Choroid plexus epithelial cell (primary cell): ENCODE measurements at regions not wholly inside any gene's neighbourhood (a gene's known extent, or its start where the extent isn't known, plus 50 kb on each side); places are given as distances from the start of the nearest gene placed in this dataset.

Experiments used
- DNase-seq: peaks from one replicate; pipeline ENCODE4 v3.0.0-alpha.2; 2010; ENCODE audit warnings: low read depth
- H3K4me3 ChIP-seq: 2 replicates; pipeline ENCODE4 v1.5.1; 2011; ENCODE audit warnings: low read depth, mild to moderate bottlenecking, control low read depth, low read length, moderate library complexity
- TF ChIP-seq, protein P1 (sequence below): conservative IDR thresholded peaks from 2 replicates; pipeline ENCODE4 v1.5.1; 2011; ENCODE audit warnings: low read depth, mild to moderate bottlenecking, control low read depth, inconsistent platforms, low read length, moderate library complexity

DNA sequence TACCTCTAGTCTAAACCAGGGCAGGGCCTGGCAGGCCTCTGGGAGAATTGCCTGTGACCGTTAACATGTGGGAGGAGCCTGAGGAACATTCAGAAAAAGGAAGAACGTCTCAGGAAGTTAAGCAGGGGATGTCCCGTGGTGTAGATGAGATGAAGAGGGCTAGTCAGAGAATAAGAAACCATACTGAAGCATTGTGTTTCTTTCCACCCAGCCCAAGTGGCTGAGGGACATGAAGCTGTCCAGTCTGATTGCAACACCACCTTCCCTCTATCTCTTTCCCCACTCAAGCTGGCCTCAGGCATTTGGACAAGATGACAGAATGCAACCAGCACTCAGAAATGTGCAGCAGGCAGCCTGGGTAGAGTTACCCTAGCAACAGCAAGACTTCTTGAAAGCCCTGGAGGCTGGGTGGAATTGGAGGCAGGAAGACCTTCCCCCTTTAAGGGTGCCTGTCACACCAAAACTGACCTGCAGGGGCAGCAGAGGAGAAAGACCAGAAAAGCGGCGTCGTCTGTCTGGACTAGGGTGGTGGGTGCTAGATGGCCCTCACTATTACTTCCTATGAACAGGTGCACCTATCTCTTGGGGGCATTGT is 186.1 kb downstream of the UNC5CL start:
- TF ChIP-seq, protein P1, sequence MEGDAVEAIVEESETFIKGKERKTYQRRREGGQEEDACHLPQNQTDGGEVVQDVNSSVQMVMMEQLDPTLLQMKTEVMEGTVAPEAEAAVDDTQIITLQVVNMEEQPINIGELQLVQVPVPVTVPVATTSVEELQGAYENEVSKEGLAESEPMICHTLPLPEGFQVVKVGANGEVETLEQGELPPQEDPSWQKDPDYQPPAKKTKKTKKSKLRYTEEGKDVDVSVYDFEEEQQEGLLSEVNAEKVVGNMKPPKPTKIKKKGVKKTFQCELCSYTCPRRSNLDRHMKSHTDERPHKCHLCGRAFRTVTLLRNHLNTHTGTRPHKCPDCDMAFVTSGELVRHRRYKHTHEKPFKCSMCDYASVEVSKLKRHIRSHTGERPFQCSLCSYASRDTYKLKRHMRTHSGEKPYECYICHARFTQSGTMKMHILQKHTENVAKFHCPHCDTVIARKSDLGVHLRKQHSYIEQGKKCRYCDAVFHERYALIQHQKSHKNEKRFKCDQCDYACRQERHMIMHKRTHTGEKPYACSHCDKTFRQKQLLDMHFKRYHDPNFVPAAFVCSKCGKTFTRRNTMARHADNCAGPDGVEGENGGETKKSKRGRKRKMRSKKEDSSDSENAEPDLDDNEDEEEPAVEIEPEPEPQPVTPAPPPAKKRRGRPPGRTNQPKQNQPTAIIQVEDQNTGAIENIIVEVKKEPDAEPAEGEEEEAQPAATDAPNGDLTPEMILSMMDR, result peak; percentile 57
- no peak overlapping the region for H3K4me3 ChIP-seq
- peak; percentile 6 for DNase-seq

DNA sequence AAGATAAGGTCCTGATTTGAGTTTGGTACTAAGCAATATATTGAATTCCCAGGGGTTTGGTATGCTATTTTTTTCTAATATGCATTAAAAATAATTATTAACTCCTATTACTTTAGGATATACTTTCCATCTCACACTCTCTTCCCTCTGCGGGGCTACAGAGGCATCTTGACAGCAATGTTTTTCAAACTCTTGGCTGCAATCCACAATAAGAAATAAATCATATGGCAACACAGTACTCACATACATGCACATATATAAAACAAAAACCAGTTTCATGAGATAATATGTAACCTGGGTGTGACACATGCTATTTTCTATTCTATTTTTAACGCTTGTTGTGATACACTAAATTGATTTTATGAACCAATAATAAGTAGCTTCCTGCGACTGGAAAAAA is 189.5 kb downstream of the UNC5CL start:
- no peak overlapping the region for H3K4me3 ChIP-seq
- no peak for DNase-seq
- TF ChIP-seq, protein P1, result no peak

DNA sequence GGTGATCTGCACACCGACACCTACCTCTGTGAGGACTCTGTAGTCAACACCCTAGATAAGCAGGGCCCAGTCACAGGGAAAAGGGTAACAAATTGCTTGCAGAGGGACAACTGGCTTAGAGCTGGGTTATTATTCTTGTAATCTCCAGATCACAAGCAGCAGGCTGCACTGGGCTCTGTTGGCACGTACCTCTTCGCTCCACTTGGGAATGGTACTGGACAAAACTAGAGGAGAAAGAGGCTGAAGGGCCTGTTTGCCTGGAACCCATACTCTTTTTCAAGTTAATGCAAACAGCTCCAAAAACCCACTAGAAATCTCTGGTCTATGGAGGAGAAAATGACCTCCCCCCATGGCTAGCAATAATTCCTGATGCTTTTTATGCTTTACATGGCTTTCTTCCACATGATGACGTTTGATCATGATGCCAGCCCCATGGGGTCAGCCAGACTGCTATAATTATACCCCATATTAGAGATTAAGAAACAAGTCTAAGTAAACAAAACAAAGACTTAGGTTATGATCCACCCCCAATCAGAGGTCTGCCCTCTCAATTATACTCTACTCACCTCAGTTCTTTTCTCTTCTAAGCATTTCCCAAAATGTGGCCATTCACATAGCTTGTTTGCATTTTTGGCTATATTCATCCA is 190.0 kb downstream of the UNC5CL start:
- TF ChIP-seq, protein P1, result no peak
- no peak for DNase-seq
- H3K4me3 ChIP-seq, result no peak overlapping the region

DNA sequence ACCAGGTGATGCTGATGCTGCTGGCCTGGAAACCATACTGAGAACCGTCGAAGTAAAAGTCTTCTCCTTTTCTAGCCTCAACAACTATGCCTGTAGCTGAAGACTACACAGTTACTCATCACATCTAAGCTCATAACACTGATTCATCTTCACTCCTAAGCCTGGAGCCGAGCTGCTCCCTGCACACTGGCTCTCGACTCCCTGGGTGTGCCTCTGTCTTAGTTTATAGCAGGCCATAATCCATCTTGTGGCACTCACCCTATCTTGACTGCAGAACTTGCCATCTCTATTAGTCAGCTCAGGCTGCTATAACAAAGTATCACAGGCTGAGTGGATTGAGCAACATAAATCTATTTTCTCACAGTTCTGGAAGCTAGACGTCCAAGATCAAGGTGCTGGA is 191.0 kb downstream of the UNC5CL start:
- H3K4me3 ChIP-seq, result no peak overlapping the region
- DNase-seq, result no peak
- TF ChIP-seq, protein P1, result no peak

DNA sequence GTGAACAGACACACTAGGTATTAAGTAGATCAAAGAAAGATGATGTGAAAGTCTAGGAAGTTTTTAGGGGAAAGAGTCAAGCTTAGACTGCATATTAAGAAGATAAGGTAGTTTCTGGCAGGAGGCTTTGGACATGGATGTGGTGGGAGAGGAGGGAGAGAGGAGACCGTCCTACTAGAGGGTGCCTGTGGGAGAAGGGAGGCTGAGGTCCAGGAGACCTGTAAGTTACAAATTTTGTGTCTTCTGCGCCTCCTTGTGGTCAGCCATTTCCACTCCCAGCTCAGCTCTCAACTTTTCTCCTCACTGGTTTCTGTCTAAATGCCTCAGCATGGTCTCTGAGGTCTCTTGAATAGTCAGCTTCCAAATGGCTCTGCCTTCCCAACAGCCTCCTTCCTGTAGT is 193.5 kb downstream of the UNC5CL start:
- no peak overlapping the region for H3K4me3 ChIP-seq
- TF ChIP-seq, protein P1, result peak; percentile 85
- peak; percentile 74 for DNase-seq

DNA sequence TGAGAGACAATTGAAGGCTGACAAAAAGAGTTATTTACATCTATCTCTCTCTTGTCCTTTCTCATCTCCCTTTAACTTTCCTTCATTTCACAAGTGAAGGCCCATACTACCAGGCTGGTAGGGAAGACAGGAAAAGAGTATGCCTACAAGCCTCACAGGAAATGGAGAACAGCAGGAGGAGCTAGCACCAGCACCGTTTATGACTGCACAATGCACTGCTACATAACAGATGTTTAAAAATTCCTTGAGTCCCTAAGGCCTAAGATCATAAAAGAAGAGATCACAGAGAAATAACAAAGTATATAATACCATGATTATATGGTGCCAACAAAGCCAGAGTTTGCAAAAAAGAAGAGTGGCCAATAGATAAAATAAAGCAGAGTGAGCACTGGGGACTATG is 194.8 kb downstream of the UNC5CL start:
- DNase-seq, result no peak
- TF ChIP-seq, protein P1, result no peak
- no peak overlapping the region for H3K4me3 ChIP-seq

DNA sequence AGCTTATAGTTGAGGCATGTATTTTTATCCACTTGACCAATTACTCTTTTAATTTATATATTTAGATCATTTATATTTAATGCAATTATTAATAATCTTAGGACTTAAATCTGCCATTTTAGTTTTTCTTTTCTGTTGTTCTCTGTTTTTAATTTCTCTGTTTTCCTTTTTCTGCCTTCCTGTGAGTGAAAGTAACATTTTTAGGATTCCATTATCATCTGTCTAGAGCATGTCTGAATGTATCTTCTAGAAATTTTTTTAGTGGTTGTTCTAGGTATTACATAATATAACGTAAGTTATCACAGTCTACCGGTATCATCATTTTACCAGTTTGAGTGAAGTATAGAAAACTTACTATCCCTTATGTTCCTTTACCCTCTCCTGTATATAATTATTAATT is 197.3 kb downstream of the UNC5CL start:
- TF ChIP-seq, protein P1, result no peak
- no peak for DNase-seq
- H3K4me3 ChIP-seq, result no peak overlapping the region
